Gastrocnemius medialis (tissue), 4 donors: ENCODE measurements at regions not wholly inside any gene's neighbourhood (a gene's known extent, or its start where the extent isn't known, plus 50 kb on each side); places are given as distances from the start of the nearest gene placed in this dataset.

Source experiments
- ATAC-seq, 2 donors: fragments of 150-250 bp; one replicate each; pipeline ENCODE4 v1.9.1; 2016
- DNase-seq, 2 donors: peaks; one replicate each; pipeline ENCODE4 v3.0.0-alpha.2; 2019
- H3K27ac ChIP-seq, 4 donors: fragments of 200-600 bp; sonication (generic); 1 replicate in 1 of 4; 2 replicates in 3 of 4; pipeline ENCODE4 v1.5.1; 2016 to 2018; ENCODE audit warnings: mild to moderate bottlenecking in 2 of 4, moderate library complexity in 1 of 4
- H3K27me3 ChIP-seq, 3 donors: fragments of 200-600 bp; sonication (generic) in 2 of 3; 1 replicate in 1 of 3; 2 replicates in 2 of 3; pipeline versions ENCODE4 v1.5.1 to v1.6.0; 2016 to 2019; ENCODE audit warnings: mild to moderate bottlenecking in 1 of 3, moderate library complexity in 1 of 3
- H3K36me3 ChIP-seq, 2 donors: fragments of 200-600 bp; sonication (generic) in 1 of 2; one replicate each; pipeline ENCODE4 v1.5.1; 2017 to 2018
- H3K4me1 ChIP-seq, 2 donors: fragments of 200-600 bp; sonication (generic) in 1 of 2; one replicate each; pipeline ENCODE4 v1.5.1; 2016 to 2017; ENCODE audit warnings: mild to moderate bottlenecking in 2 of 2
- H3K4me3 ChIP-seq, 4 donors: fragments of 200-600 bp; sonication (generic) in 3 of 4; 1 replicate in 1 of 4; 2 replicates in 3 of 4; pipeline ENCODE4 v1.5.1; 2016 to 2019; ENCODE audit warnings: mild to moderate bottlenecking in 2 of 4
- H3K9me3 ChIP-seq, 3 donors: fragments of 200-600 bp; sonication (generic) in 2 of 3; 1 replicate in 1 of 3; 2 replicates in 2 of 3; pipeline ENCODE4 v1.5.1; 2016 to 2019
- POLR2A ChIP-seq, 2 donors: fragments of 450-650 bp; IDR thresholded peaks; one replicate each; pipeline ENCODE4 v1.6.1; 2017; ENCODE audit warnings: antibody characterized with exemption in 2 of 2, mild to moderate bottlenecking in 2 of 2, moderate library complexity in 2 of 2
- in situ Hi-C, 4 donors: fragments of 200-750 bp; cut with MboI; loops; one replicate each; pipeline versions ENCODE4 v1.15.0 to v1.8.0; 2017; ENCODE audit warnings: low sequenced_read_pairs in 4 of 4
- intact Hi-C: fragments of 100-400 bp; cut with DNase I; formaldehyde crosslinking; loops from one replicate; pipeline ENCODE4 v1.15.1; 2023; ENCODE audit warnings: low total_unique reads
- TF ChIP-seq, protein P1 (sequence below), 5 experiments: fragments of 450-650 bp in 3 of 5; fragments of 200-600 bp in 2 of 5; sonication (generic) in 2 of 5; IDR thresholded peaks in 4 of 5; conservative IDR thresholded peaks in 1 of 5; 1 replicate in 4 of 5; 2 replicates in 1 of 5; pipeline ENCODE4 v1.5.1; 2016 to 2019; ENCODE audit warnings: antibody characterized with exemption in 5 of 5, mild to moderate bottlenecking in 3 of 5, moderate library complexity in 3 of 5

DNA sequence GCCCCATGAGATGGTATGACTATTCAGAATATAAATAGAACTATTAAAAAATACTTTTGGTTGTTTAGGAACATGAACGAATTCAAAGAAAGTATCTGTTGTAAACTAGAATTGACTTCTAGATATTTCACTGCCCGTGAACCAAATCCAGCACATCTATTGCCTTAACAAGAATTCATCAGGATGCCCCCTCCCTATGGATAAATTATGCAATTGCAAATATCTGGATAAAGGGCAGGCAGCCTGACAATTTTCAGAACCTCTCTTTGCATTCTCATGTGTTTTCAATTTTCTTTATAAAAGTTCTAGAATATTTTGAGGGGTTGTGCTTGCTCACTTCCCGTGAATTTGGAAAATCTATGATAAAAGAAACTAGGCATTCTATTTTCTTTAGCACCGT lies 822.1 kb upstream of the SORCS1 start:
- ATAC-seq (no peak), DNase-seq (no peak)
- TF ChIP-seq, protein P1, sequence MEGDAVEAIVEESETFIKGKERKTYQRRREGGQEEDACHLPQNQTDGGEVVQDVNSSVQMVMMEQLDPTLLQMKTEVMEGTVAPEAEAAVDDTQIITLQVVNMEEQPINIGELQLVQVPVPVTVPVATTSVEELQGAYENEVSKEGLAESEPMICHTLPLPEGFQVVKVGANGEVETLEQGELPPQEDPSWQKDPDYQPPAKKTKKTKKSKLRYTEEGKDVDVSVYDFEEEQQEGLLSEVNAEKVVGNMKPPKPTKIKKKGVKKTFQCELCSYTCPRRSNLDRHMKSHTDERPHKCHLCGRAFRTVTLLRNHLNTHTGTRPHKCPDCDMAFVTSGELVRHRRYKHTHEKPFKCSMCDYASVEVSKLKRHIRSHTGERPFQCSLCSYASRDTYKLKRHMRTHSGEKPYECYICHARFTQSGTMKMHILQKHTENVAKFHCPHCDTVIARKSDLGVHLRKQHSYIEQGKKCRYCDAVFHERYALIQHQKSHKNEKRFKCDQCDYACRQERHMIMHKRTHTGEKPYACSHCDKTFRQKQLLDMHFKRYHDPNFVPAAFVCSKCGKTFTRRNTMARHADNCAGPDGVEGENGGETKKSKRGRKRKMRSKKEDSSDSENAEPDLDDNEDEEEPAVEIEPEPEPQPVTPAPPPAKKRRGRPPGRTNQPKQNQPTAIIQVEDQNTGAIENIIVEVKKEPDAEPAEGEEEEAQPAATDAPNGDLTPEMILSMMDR (IDR thresholded peaks at IDR 0.05 in 4 of 5, conservative IDR thresholded peaks at IDR 0.05 in 1 of 5): no peak
- no peaks in the 10 kb centered on the region for H3K4me1 ChIP-seq
- H3K27me3 ChIP-seq: no peaks in the 10 kb centered on the region
- in situ Hi-C loops: no loop called here
- no peak overlapping the region for H3K4me3 ChIP-seq
- intact Hi-C loops: no loop called here
- H3K27ac ChIP-seq: no peak overlapping the region
- no peaks in the 10 kb centered on the region for H3K36me3 ChIP-seq
- no peaks in the 10 kb centered on the region for H3K9me3 ChIP-seq

DNA sequence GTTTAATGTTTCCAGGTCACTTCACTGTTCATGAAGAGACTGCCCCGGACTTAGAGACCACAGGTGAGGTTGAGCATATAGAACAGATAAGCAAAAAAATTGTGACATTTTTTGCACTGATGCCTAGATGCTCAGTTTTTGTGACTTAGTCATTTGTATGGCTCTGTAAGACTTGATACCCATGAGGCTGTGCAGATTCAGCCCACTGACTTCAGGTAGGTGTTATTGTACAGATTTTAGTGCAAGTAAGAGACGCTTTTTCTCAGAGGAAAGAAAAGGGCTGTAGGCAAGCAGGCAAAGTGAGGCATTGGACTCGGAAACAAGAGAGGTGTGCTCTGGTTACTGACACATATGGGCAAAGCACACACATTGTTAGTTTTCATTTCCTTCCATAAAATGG lies 820.1 kb upstream of the SORCS1 start:
- no peaks in the 10 kb centered on the region for H3K27me3 ChIP-seq
- no peak overlapping the region for H3K27ac ChIP-seq
- H3K4me1 ChIP-seq: no peaks in the 10 kb centered on the region
- DNase-seq (no peak), ATAC-seq (no peak)
- no peak overlapping the region for H3K4me3 ChIP-seq
- in situ Hi-C loops (no loop called here), intact Hi-C loops (no loop called here)
- TF ChIP-seq, protein P1 (IDR thresholded peaks at IDR 0.05 in 4 of 5, conservative IDR thresholded peaks at IDR 0.05 in 1 of 5): no peak
- no peak for TF ChIP-seq POLR2A (IDR thresholded peaks at IDR 0.05)
- H3K9me3 ChIP-seq: no peaks in the 10 kb centered on the region
- no peaks in the 10 kb centered on the region for H3K36me3 ChIP-seq

DNA sequence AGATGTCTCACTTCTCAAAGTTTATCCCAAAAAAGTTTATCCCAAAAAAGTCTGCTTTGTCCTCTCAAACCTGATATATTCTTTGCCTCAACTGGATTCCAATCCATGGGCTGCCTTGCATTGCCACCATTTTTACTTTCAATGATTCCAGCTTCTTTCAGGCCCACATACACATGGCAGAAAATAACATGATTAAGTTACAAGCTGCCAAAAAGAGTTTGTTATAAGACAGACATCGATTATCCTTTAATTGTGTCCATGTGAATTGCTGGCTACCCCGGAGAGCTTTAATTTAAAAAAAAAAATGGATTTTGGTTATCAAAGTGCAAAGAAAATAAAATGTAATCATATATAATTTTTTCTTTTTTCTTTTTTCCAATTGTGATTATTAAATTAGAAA lies 819.6 kb upstream of the SORCS1 start:
- H3K36me3 ChIP-seq: no peaks in the 10 kb centered on the region
- intact Hi-C loops: no loop called here
- no peak overlapping the region for H3K4me3 ChIP-seq
- H3K27me3 ChIP-seq: no peaks in the 10 kb centered on the region
- H3K27ac ChIP-seq: no peak overlapping the region
- in situ Hi-C loops: no loop called here
- H3K4me1 ChIP-seq: no peaks in the 10 kb centered on the region
- ATAC-seq: no peak
- TF ChIP-seq, protein P1 (IDR thresholded peaks at IDR 0.05 in 4 of 5, conservative IDR thresholded peaks at IDR 0.05 in 1 of 5): no peak
- TF ChIP-seq POLR2A (IDR thresholded peaks at IDR 0.05): no peak
- H3K9me3 ChIP-seq: no peaks in the 10 kb centered on the region
- DNase-seq: no peak

DNA sequence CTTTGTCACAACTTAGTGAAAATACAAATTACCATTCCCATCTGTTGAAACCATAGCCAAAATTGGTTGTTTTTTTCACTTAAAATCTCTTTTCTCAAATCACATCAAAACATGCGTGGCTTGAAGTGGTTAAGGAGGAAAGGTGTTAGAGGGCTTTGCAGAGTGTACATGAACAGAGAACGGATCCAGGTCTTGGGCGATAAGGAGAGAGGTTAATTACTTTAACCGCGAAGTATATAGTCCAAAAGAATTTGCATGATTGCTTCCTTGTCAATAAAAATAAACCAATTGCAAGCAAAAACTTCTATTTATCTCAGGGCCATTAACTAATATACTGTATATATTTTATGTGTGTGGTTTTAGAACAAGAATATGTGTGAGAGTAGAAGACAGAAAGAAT lies 813.9 kb upstream of the SORCS1 start:
- ATAC-seq: no peak
- Histone ChIP-seq H3K36me3 (no peaks in the 10 kb centered on the region), H3K9me3 (no peaks in the 10 kb centered on the region), H3K27me3 (no peaks in the 10 kb centered on the region), H3K4me1 (no peaks in the 10 kb centered on the region), H3K4me3 (no peak overlapping the region), H3K27ac (no peak overlapping the region)
- intact Hi-C loops (no loop called here), in situ Hi-C loops (no loop called here)
- TF ChIP-seq, protein P1 (IDR thresholded peaks at IDR 0.05 in 4 of 5, conservative IDR thresholded peaks at IDR 0.05 in 1 of 5): no peak
- TF ChIP-seq POLR2A (IDR thresholded peaks at IDR 0.05): no peak
- DNase-seq: no peak

DNA sequence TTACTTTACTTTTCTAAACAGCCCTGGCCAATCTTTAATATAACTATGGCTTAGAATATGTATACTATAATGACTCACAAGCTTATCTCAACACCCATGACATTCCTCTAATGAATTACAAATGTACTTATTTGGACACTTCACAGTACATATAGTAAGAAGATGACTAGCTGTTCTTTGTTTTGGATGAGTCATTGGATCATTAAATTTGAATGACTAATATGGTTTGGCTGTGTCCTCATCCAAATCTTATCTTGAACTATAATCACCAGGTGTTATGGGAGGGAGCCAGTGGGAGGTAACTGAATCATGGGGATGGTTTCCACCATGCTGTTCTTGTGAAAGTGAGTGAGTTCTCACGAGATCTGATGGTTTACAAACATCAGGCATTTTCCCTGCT lies 807.5 kb upstream of the SORCS1 start:
- Histone ChIP-seq H3K4me3 (no peak overlapping the region), H3K9me3 (no peaks in the 10 kb centered on the region), H3K36me3 (no peaks in the 10 kb centered on the region), H3K4me1 (no peaks in the 10 kb centered on the region), H3K27ac (no peak overlapping the region), H3K27me3 (no peaks in the 10 kb centered on the region)
- ATAC-seq: no peak
- in situ Hi-C loops (no loop called here), intact Hi-C loops (no loop called here)
- no peak for DNase-seq
- no peak for TF ChIP-seq POLR2A (IDR thresholded peaks at IDR 0.05)
- TF ChIP-seq, protein P1 (IDR thresholded peaks at IDR 0.05 in 4 of 5, conservative IDR thresholded peaks at IDR 0.05 in 1 of 5): no peak
